GM12873 (cell line): ENCODE measurements at regions not wholly inside any gene's neighbourhood (a gene's known extent, or its start where the extent isn't known, plus 50 kb on each side); places are given as distances from the start of the nearest gene placed in this dataset.

Experiments
- CTCF ChIP-seq: IDR thresholded peaks from 2 replicates; pipeline ENCODE4 v1.5.1; 2012; ENCODE audit warnings: low read depth, mild to moderate bottlenecking, moderate library complexity, low read length, control low read depth; ENCODE audit not compliant: insufficient read depth; ENCODE audit errors: missing control alignments

- TF ChIP-seq CTCF, result no peak
Measured at GRCh38 chr2:150762571-150762970, 275.1 kb upstream of the RND3 start.

GRCh38 chr2:150759531-150759930, 272.1 kb upstream of the RND3 start:
- TF ChIP-seq CTCF, result no peak

GRCh38 chr2:150759106-150759505, 271.6 kb upstream of the RND3 start:
- TF ChIP-seq CTCF, result no peak

GRCh38 chr2:150752229-150752628, 264.8 kb upstream of the RND3 start:
- no peak for TF ChIP-seq CTCF

GRCh38 chr2:150750720-150751119, 263.3 kb upstream of the RND3 start:
- no peak for TF ChIP-seq CTCF

GRCh38 chr2:150742094-150742493, 254.6 kb upstream of the RND3 start:
- no peak for TF ChIP-seq CTCF

- no peak for TF ChIP-seq CTCF
Measured at GRCh38 chr2:150735894-150736498, 248.5 kb upstream of the RND3 start.
